Astrocyte of the cerebellum (primary cell): ENCODE measurements at regions not wholly inside any gene's neighbourhood (a gene's known extent, or its start where the extent isn't known, plus 50 kb on each side); places are given as distances from the start of the nearest gene placed in this dataset.

Experiments used
- DNase-seq: peaks from one replicate; pipeline ENCODE4 v3.0.0-alpha.2; 2011; ENCODE audit warnings: low read depth
- H3K4me3 ChIP-seq: 2 replicates; pipeline ENCODE4 v1.5.1; 2011; ENCODE audit warnings: mild to moderate bottlenecking, low read depth, low read length, moderate library complexity
- in situ Hi-C: cut with HindIII; loops from 2 replicates; pipeline ENCODE4 v1.10.0; 2017; ENCODE audit warnings: low sequenced_read_pairs
- TF ChIP-seq, protein P1 (sequence below): IDR thresholded peaks from 2 replicates; pipeline ENCODE4 v1.5.1; 2012; ENCODE audit warnings: low read length, low read depth, moderate library complexity, mild to moderate bottlenecking; ENCODE audit errors: missing control alignments

DNA sequence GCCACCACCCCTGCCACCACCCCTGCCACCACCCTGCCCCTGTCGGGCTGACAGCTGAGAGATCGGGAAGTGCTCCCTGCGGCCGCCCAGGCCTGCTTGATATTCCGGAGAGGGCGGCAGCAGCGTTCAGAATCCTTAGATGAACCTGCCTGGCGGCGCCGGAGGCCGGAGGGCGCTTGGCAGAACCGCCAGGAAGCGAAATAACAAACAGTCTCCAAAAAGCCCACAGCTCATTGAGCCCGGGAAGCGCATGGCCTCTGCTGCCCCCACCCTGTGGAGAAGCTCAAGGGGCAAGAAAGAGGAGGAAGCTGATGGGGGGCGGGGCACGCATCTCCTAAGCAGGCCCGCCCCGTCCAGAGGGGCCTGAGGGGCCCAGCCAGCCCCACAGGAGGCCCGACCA, 92.2 kb upstream of the MBOAT2 start:
- no peak for DNase-seq
- in situ Hi-C loops: no loop called here
- TF ChIP-seq, protein P1, sequence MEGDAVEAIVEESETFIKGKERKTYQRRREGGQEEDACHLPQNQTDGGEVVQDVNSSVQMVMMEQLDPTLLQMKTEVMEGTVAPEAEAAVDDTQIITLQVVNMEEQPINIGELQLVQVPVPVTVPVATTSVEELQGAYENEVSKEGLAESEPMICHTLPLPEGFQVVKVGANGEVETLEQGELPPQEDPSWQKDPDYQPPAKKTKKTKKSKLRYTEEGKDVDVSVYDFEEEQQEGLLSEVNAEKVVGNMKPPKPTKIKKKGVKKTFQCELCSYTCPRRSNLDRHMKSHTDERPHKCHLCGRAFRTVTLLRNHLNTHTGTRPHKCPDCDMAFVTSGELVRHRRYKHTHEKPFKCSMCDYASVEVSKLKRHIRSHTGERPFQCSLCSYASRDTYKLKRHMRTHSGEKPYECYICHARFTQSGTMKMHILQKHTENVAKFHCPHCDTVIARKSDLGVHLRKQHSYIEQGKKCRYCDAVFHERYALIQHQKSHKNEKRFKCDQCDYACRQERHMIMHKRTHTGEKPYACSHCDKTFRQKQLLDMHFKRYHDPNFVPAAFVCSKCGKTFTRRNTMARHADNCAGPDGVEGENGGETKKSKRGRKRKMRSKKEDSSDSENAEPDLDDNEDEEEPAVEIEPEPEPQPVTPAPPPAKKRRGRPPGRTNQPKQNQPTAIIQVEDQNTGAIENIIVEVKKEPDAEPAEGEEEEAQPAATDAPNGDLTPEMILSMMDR: no peak
- no peak overlapping the region for H3K4me3 ChIP-seq

DNA sequence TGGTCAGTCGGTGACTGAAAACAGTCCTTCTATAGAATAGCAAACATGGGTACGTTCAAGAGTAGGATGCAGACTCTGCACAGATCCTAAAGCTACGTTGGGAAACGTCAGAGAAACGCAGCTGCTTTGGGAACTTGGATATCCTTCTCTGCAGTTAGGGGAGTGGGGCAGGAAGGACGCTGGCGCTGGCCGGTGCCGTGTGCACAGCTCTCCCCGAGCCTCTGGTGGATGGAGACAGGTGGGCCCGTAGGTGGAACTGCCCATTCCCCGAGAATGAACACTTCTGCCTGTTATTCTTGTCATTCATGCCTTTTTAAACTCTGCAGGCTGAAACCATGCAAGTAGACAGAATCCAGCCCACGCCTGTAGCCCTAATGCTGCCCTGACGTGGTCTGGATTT, 91.7 kb upstream of the MBOAT2 start:
- TF ChIP-seq, protein P1: no peak
- in situ Hi-C loops: no loop called here
- no peak for DNase-seq
- no peak overlapping the region for H3K4me3 ChIP-seq

DNA sequence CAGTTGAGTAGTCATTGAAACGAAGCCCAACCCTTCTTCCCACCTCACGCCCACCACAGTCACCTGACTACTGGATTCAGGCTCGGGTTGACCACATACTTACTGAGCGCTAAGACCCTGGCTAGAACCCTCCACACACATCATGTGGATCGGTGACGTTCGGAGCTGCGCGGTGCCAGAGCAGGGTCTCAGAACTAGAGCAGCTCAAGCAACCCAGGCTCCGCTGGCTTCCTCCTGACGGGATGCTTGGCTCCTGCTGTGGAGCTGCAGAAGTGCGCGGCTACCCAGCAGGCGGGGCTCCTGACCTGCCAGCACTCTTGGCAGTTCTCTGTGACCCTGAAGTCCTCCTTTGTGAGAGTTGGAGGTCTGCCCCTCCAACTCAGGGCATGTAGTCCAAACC, 90.6 kb upstream of the MBOAT2 start:
- TF ChIP-seq, protein P1: no peak
- H3K4me3 ChIP-seq: no peak overlapping the region
- in situ Hi-C loops: no loop called here
- DNase-seq: no peak

DNA sequence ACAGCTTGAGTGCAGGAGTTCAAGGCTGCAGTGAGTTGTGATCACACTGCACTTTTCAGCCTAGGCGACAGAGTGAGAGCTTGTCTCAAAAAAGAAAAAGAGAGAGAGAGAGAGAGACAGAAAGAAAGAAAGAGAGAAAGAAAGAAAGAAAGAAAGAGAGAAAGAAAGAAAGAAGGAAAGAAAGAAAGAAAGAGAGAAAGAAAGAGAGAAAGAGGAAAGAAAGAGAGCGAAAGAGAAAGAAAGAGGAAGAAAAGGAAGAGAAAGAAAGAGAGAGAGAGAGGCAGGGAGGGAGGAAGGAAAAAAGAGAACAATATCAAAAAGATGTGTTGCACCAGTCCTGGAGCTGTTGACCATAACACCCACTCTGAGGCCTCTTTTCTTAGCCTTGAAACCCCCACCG, 89.8 kb upstream of the MBOAT2 start:
- no peak for DNase-seq
- TF ChIP-seq, protein P1: no peak
- H3K4me3 ChIP-seq: no peak overlapping the region
- in situ Hi-C loops: no loop called here

DNA sequence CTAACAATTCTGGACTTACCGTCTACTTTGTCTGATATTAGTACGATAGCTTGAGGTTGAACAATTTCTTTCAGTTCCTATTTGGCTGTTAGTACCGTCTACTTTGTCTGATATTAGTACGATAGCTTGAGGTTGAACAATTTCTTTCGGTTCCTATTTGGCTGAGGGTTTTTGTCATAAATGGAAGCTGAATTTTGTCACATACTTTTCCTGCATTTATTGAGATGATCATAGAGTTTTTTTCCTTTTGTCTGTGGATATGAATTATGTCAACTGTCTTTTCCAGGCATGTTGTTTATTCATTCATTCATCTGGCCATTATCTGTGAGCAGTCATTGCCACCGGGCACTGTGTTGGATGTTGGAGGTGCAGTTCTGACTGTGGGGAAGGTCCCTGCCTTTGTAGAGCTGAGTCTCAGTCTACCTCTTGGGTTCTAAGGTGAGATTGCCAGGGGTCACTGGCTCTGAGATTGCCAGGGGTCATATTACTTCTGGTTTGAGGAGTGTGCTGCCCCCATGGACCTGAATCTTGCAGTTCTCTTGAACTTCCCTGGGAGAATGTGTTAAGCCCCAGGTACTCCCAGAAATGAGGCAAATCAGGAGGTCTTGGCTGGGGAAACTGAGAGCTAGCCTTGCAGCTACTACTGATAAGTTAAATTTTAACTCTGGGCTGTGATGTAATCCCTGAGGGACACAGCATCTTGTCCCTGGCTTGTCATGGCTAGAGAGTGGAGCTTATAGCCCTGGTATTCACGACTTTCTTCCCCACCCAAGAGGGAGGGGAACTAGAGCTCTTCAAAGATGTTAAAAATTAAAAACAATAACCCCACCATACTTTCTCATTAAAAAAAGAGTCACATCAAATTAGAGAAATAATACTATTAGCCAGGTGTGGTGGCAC, 89.1 kb upstream of the MBOAT2 start:
- DNase-seq: no peak
- TF ChIP-seq, protein P1: no peak
- H3K4me3 ChIP-seq: no peak overlapping the region
- in situ Hi-C loops: no loop called here

DNA sequence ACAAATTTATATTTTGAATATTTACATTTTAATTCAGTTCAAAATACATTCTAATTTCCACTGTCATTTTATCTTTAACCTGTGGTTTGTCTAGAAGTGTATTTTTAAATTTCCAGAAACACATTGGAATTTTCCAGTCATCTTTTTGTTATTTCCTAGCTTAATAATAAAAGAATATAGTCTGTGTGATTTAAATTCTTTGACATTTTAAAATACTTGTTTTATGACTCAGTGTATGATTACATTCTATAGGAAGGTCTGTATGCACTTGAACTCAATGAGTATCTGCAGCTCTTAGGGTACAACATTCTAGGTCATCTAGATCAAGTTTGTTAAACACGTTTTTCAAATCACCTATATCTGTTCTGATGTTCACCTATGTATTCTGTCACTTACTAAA, 88.3 kb upstream of the MBOAT2 start:
- TF ChIP-seq, protein P1: no peak
- H3K4me3 ChIP-seq: no peak overlapping the region
- in situ Hi-C loops: no loop called here
- no peak for DNase-seq

DNA sequence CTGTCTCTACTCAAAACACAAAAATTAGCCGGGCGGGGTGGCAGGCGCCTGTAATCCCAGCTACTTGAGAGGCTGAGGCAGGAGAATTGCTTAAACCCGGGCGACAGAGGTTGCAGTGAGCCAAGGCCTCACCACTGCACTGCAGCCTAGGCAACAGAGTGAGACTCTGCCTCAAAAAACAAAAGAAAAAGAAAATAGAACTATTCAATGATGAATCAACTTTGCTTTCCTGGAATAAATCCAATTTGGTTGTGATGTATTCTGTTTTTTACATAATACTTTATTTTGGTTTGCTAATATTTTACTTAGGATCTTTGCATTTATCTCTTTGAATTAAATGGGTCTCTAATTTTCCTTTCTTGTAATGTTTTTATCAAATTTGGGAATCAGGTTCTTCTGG, 86.3 kb upstream of the MBOAT2 start:
- no peak for DNase-seq
- TF ChIP-seq, protein P1: no peak
- no peak overlapping the region for H3K4me3 ChIP-seq
- in situ Hi-C loops: no loop called here
